Prostate gland (tissue), 2 donors: ENCODE measurements at regions not wholly inside any gene's neighbourhood (a gene's known extent, or its start where the extent isn't known, plus 50 kb on each side); places are given as distances from the start of the nearest gene placed in this dataset.

ENCODE experiments used
- DNase-seq: peaks from one replicate; pipeline ENCODE4 v3.0.0-alpha.2; 2019; ENCODE audit warnings: low spot score
- H3K27ac ChIP-seq, 2 donors: fragments of 200-600 bp; sonication (generic); 2 replicates each; pipeline ENCODE4 v1.5.1; 2017 to 2019
- H3K27me3 ChIP-seq: fragments of 200-600 bp; sonication (generic); replicated peaks from 2 replicates; pipeline ENCODE4 v1.5.1; 2019; ENCODE audit not compliant: insufficient read depth
- H3K36me3 ChIP-seq, 2 donors: fragments of 200-600 bp; sonication (generic); 1 replicate in 1 of 2; 2 replicates in 1 of 2; pipeline versions ENCODE4 v1.5.1 to v1.8.1; 2017 to 2019
- H3K4me1 ChIP-seq: fragments of 200-600 bp; sonication (generic); replicated peaks from 2 replicates; pipeline ENCODE4 v1.5.1; 2019
- H3K4me3 ChIP-seq, 2 donors: fragments of 200-600 bp; sonication (generic); 2 replicates each; pipeline ENCODE4 v1.5.1; 2017 to 2019
- H3K9me3 ChIP-seq: fragments of 200-600 bp; sonication (generic); 2 replicates; pipeline ENCODE4 v1.5.1; 2017
- CTCF ChIP-seq, 4 experiments: fragments of 200-600 bp in 2 of 4; fragments of 450-650 bp in 2 of 4; sonication (generic) in 2 of 4; IDR thresholded peaks; 1 replicate in 3 of 4; 2 replicates in 1 of 4; pipeline ENCODE4 v1.5.1; 2016 to 2019; ENCODE audit warnings: antibody characterized with exemption in 4 of 4, mild to moderate bottlenecking in 2 of 4, moderate library complexity in 2 of 4
- POLR2A ChIP-seq: fragments of 450-650 bp; IDR thresholded peaks from one replicate; pipeline ENCODE4 v1.6.1; 2016; ENCODE audit warnings: antibody characterized with exemption, mild to moderate bottlenecking
- POLR2AphosphoS5 ChIP-seq: sonication (generic); formaldehyde crosslinking; IDR thresholded peaks from one replicate; pipeline ENCODE4 v1.6.1; 2017; ENCODE audit warnings: antibody characterized with exemption
- WGBS: methylation state at CpG from one replicate; pipeline ENCODE4 v1.1.5; 2018; 5-methylcytosine and 5-hydroxymethylcytosine counted together
- intact Hi-C: fragments of 100-400 bp; cut with DNase I; formaldehyde crosslinking; loops from one replicate; pipeline ENCODE4 v1.14.2; 2022

- Histone ChIP-seq H3K27ac (peak overlapping the region; percentile 86 to 89), H3K36me3 (no peaks in the 10 kb centered on the region), H3K4me1 (no peaks in the 10 kb centered on the region), H3K27me3 (no peaks in the 10 kb centered on the region), H3K9me3 (no peaks in the 10 kb centered on the region), H3K4me3 (peak overlapping the region; percentile 15 to 36)
- WGBS, result 5% methylated on average over 31 of the region's 31 CpGs
- TF ChIP-seq POLR2AphosphoS5 (no peak), POLR2A (no peak), CTCF (IDR thresholded peaks at IDR 0.05) (no peak)
- intact Hi-C loops, result loop anchor here (5.0 kb wide), 1 partner anchor 50 kb away; no protein-coding TSS in a partner anchor
- DNase-seq, result no peak
Observed at GRCh38 chr6:26272171-26272637, 92.8 kb upstream of the BTN3A2 start.

GRCh38 chr6:26273673-26274588 is 91.1 kb upstream of the BTN3A2 start:
- TF ChIP-seq POLR2AphosphoS5, result peak; percentile 4
- no peak for TF ChIP-seq CTCF (IDR thresholded peaks at IDR 0.05)
- intact Hi-C loops, result loop anchor here (5.0 kb wide), 1 partner anchor 52 kb away; no protein-coding TSS in a partner anchor
- Histone ChIP-seq H3K27ac (peak overlapping the region; percentile 86 to 89), H3K4me1 (no peaks in the 10 kb centered on the region), H3K27me3 (no peaks in the 10 kb centered on the region), H3K4me3 (peak overlapping the region; percentile 32 to 36), H3K9me3 (no peaks in the 10 kb centered on the region), H3K36me3 (no peaks in the 10 kb centered on the region)
- DNase-seq, result no peak
- whole genome bisulfite sequencing, result 17% methylated on average over 21 of the region's 21 CpGs

- no peak for DNase-seq
- 35% methylated on average over 2 of the region's 2 CpGs for WGBS
- H3K9me3 ChIP-seq, result no peaks in the 10 kb centered on the region
- H3K4me3 ChIP-seq, result no peak overlapping the region
- TF ChIP-seq POLR2AphosphoS5 (no peak), CTCF (IDR thresholded peaks at IDR 0.05) (no peak)
- no peaks in the 10 kb centered on the region for H3K27me3 ChIP-seq
- intact Hi-C loops, result loop anchor here (2.0 kb wide), 1 partner anchor 45 kb away; no protein-coding TSS in a partner anchor
- H3K36me3 ChIP-seq, result no peaks in the 10 kb centered on the region
- no peak overlapping the region for H3K27ac ChIP-seq
- no peaks in the 10 kb centered on the region for H3K4me1 ChIP-seq
Observed at GRCh38 chr6:26275663-26276062, 89.3 kb upstream of the BTN3A2 start.

- WGBS, result 76% methylated on average over 6 of the region's 6 CpGs
- TF ChIP-seq CTCF (IDR thresholded peaks at IDR 0.05) (no peak), POLR2A (no peak), POLR2AphosphoS5 (no peak)
- DNase-seq, result no peak
- no peaks in the 10 kb centered on the region for H3K36me3 ChIP-seq
- intact Hi-C loops, result loop anchor here (2.0 kb wide), 1 partner anchor 46 kb away; no protein-coding TSS in a partner anchor
- H3K9me3 ChIP-seq, result no peaks in the 10 kb centered on the region
- no peak overlapping the region for H3K27ac ChIP-seq
- no peaks in the 10 kb centered on the region for H3K4me1 ChIP-seq
- H3K27me3 ChIP-seq, result no peaks in the 10 kb centered on the region
- H3K4me3 ChIP-seq, result no peak overlapping the region
Observed at GRCh38 chr6:26276841-26277648, 88.0 kb upstream of the BTN3A2 start.
